ENCODE measurements at regions not wholly inside any gene's neighbourhood (a gene's known extent, or its start where the extent isn't known, plus 50 kb on each side); places are given as distances from the start of the nearest gene placed in this dataset.

GRCh38 chr10:126783806-126784557, 113.5 kb upstream of the C10orf90 start:
- DNase-seq (ENCODE audit: low read depth in 2 of 2), result no peak

GRCh38 chr10:126787201-126787600, 116.7 kb upstream of the C10orf90 start:
- no peak for DNase-seq (ENCODE audit: low read depth in 2 of 2)

GRCh38 chr10:126795318-126795717, 109.9 kb upstream of the DOCK1 start:
- no peak for DNase-seq (ENCODE audit: low read depth in 2 of 2)

GRCh38 chr10:126798649-126799048, 106.6 kb upstream of the DOCK1 start:
- no peak for DNase-seq (ENCODE audit: low read depth in 2 of 2)

GRCh38 chr10:126803394-126803793, 101.8 kb upstream of the DOCK1 start:
- DNase-seq (ENCODE audit: low read depth in 2 of 2), result no peak

GRCh38 chr10:126804396-126804795, 100.8 kb upstream of the DOCK1 start:
- DNase-seq (ENCODE audit: low read depth in 2 of 2), result no peak

- DNase-seq (ENCODE audit: low read depth in 2 of 2), result no peak
Observed at GRCh38 chr10:126806498-126806897, 98.7 kb upstream of the DOCK1 start.

- DNase-seq (ENCODE audit: low read depth in 2 of 2), result no peak
Observed at GRCh38 chr10:126806991-126807702, 98.1 kb upstream of the DOCK1 start.

GRCh38 chr10:126808103-126808502, 97.1 kb upstream of the DOCK1 start:
- no peak for DNase-seq (ENCODE audit: low read depth in 2 of 2)

- no peak for DNase-seq (ENCODE audit: low read depth in 2 of 2)
Observed at GRCh38 chr10:126813432-126813831, 91.8 kb upstream of the DOCK1 start.

- no peak for DNase-seq (ENCODE audit: low read depth in 2 of 2)
Observed at GRCh38 chr10:126833542-126833941, 71.7 kb upstream of the DOCK1 start.

GRCh38 chr10:126836009-126836408, 69.2 kb upstream of the DOCK1 start:
- no peak for DNase-seq (ENCODE audit: low read depth in 2 of 2)

GRCh38 chr10:126838316-126838715, 66.9 kb upstream of the DOCK1 start:
- no peak for DNase-seq (ENCODE audit: low read depth in 2 of 2)

- DNase-seq (ENCODE audit: low read depth in 2 of 2), result no peak
Observed at GRCh38 chr10:126839094-126839761, 66.0 kb upstream of the DOCK1 start.

GRCh38 chr10:126840576-126841135, 64.6 kb upstream of the DOCK1 start:
- DNase-seq (ENCODE audit: low read depth in 2 of 2), result no peak

- no peak for DNase-seq (ENCODE audit: low read depth in 2 of 2)
Observed at GRCh38 chr10:126841341-126841895, 63.8 kb upstream of the DOCK1 start.

- no peak for DNase-seq (ENCODE audit: low read depth in 2 of 2)
Observed at GRCh38 chr10:126842356-126842755, 62.9 kb upstream of the DOCK1 start.

- DNase-seq (ENCODE audit: low read depth in 2 of 2), result no peak
Observed at GRCh38 chr10:126842836-126843235, 62.4 kb upstream of the DOCK1 start.

- no peak for DNase-seq (ENCODE audit: low read depth in 2 of 2)
Observed at GRCh38 chr10:126843299-126843934, 61.8 kb upstream of the DOCK1 start.

GRCh38 chr10:126844406-126844805, 60.8 kb upstream of the DOCK1 start:
- DNase-seq (ENCODE audit: low read depth in 2 of 2), result no peak

- DNase-seq (ENCODE audit: low read depth in 2 of 2), result no peak
Observed at GRCh38 chr10:126846469-126846868, 58.8 kb upstream of the DOCK1 start.

GRCh38 chr10:126846959-126847358, 58.3 kb upstream of the DOCK1 start:
- DNase-seq (ENCODE audit: low read depth in 2 of 2), result no peak

All from stimulated activated CD8-positive, alpha-beta memory T cell treated with anti-CD3 and anti-CD28 coated beads, Interleukin-7, amount 100 ng/mL, for 1 hour (primary cell).